ENCODE measurements at regions not wholly inside any gene's neighbourhood (a gene's known extent, or its start where the extent isn't known, plus 50 kb on each side); places are given as distances from the start of the nearest gene placed in this dataset.
"Not testable (repeated sequence)": the region's sequence is repeated elsewhere in the genome, so short reads cannot be mapped to it uniquely, and the experiment has no call there.

DNA sequence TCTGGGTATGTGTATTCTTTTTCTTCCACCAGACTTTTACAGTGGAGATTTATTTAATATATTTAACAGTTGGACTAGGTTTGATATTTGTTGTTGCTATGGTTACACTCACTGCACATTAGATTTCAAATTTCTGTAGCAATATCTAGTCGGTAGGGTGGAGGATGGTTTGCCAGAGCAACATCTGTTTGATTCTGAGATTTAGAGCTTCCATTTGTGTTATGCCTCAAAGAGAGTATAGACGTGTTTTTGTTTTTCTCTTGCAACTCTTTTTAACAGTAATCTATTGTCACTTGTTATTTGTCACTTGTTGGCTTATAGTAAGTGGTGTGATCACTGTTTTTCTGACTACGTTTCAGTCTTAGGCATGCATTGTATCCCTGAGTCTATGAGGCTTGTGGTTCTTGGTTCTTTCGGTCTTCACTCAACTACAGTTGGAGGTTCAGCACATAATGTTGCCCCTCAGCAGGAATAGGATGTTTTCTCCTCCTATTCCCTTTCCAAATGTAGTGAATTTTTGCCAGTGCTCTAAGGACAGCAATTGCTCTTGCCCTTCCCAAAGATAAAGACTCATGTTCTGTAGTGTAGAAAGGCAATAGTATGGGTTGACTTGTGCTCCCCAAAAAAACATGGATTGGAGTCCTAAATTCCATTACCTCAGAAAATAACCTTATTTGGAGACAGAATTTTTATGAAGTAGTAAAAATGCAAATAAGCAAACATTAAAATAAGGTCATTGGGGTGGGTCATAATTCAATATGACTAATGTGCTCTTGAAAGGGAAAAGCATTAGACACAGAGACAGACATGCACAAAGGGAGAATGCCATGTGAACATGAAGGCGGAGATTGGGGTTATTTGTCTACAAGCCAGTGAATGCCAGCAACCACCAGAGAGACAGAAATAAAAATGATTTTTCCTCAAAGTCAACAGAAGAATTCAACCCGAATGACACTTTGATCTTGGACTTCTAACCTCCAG, 692.1 kb downstream of the DIPK2A start:
- in situ Hi-C loops (cut with HindIII; ENCODE audit: low pct_unique_long_range_greater_than_20kb, low sequenced_read_pairs): no loop called here
- no peak for DNase-seq (ENCODE audit: low read depth)

GRCh38 chr3:144665567-144666053, 694.0 kb downstream of the DIPK2A start:
- DNase-seq (ENCODE audit: low read depth): no peak
- in situ Hi-C loops (cut with HindIII; ENCODE audit: low pct_unique_long_range_greater_than_20kb, low sequenced_read_pairs): no loop called here

- no peak for DNase-seq (ENCODE audit: low read depth)
- in situ Hi-C loops (cut with HindIII; ENCODE audit: low pct_unique_long_range_greater_than_20kb, low sequenced_read_pairs): no loop called here
These were observed 698.9 kb downstream of the DIPK2A start for GRCh38 chr3:144670571-144670970.

DNA sequence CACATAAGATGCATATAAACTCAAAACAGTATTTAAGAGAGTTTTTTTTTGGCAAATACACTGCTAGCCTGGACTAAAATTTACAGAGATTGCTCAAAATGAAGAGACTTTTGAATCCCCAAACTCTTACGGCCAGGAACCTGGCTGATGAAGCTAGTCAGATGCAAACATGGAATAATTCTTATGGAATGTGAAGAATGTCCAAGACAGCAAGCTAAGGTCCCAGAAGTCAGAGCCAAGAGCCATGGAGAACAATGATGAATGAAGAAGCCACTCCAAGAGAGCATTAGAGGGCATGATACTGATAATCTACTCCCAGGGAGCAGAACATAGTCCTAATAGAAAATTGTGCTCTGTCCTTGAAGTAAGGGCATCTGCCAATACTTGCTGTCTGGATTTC, 705.5 kb downstream of the DIPK2A start:
- DNase-seq (ENCODE audit: low read depth): no peak
- in situ Hi-C loops (cut with HindIII; ENCODE audit: low pct_unique_long_range_greater_than_20kb, low sequenced_read_pairs): no loop called here

DNA sequence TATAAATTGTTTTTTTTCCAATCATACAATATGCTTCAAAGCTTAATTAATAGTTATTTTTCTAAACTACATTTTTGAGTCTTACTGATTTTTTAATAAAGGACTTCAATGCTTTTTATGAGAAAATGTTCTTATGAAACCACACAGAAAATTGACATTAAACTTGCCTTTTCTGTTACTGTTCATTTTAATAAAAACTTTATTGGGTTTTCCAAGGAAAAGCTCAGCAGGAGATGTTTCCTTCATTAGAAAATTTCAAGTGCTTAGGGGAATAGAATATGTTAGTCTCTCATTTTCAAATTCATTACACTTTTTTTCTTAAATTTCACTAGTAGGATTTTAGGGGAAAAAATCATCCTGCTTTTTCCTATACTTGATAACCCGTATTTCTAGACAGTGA, 711.4 kb downstream of the DIPK2A start:
- in situ Hi-C loops (cut with HindIII; ENCODE audit: low pct_unique_long_range_greater_than_20kb, low sequenced_read_pairs): no loop called here
- no peak for DNase-seq (ENCODE audit: low read depth)

- in situ Hi-C loops (cut with HindIII; ENCODE audit: low pct_unique_long_range_greater_than_20kb, low sequenced_read_pairs): no loop called here
- no peak for DNase-seq (ENCODE audit: low read depth)
These were observed 716.2 kb downstream of the DIPK2A start for GRCh38 chr3:144687862-144688261.

GRCh38 chr3:144692488-144692887, 720.9 kb downstream of the DIPK2A start:
- in situ Hi-C loops (cut with HindIII; ENCODE audit: low pct_unique_long_range_greater_than_20kb, low sequenced_read_pairs): no loop called here
- DNase-seq (ENCODE audit: low read depth): no peak

DNA sequence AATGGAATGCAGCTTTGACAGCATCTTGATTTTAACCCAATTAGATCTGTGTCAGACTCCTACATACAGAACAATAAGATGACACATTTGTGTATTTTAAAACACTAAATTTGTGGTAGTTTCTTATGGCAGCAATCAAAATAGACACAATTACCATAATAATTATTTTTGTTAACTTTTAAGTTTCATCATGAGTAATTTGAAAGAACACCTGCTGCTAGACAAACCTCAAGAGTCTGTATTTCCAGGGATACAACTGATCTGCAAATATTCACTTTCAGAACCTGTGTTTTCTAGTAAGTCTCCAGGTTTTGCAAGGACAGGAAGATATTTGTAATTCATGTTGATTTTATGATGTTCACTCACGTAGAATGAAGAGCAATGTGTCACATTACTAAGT, 736.8 kb downstream of the DIPK2A start:
- in situ Hi-C loops (cut with HindIII; ENCODE audit: low pct_unique_long_range_greater_than_20kb, low sequenced_read_pairs): no loop called here
- DNase-seq (ENCODE audit: low read depth): no peak

- no peak for DNase-seq (ENCODE audit: low read depth)
- in situ Hi-C loops (cut with HindIII; ENCODE audit: low pct_unique_long_range_greater_than_20kb, low sequenced_read_pairs): no loop called here
These were observed 765.7 kb downstream of the DIPK2A start for GRCh38 chr3:144737281-144737680.

- in situ Hi-C loops (cut with HindIII; ENCODE audit: low pct_unique_long_range_greater_than_20kb, low sequenced_read_pairs): no loop called here
These were observed 771.6 kb downstream of the DIPK2A start for GRCh38 chr3:144743225-144743668.

DNA sequence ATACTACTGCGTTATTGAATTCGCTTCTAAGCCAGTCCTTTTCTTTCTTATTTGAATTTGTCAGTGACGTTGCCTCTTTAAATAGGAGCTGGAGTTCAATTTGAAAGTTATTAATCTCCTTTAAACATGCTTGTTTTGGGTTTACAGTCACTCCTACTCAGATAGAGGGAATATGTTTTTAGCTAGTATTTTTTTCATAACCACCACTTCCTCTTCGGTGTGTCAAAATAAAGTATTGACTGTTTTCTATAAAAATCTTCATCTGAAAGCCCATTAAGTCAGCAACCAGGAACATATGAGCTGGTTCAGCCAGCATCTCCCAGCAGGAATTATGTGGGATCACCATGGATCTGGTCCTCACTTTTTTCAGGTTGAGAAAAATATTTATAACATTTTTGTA, 772.9 kb downstream of the DIPK2A start:
- no peak for DNase-seq (ENCODE audit: low read depth)
- in situ Hi-C loops (cut with HindIII; ENCODE audit: low pct_unique_long_range_greater_than_20kb, low sequenced_read_pairs): no loop called here

More at GRCh38 chr3:144743225-144743668, 771.6 kb downstream of the DIPK2A start:
- no peak for DNase-seq (ENCODE audit: low read depth)

DNA sequence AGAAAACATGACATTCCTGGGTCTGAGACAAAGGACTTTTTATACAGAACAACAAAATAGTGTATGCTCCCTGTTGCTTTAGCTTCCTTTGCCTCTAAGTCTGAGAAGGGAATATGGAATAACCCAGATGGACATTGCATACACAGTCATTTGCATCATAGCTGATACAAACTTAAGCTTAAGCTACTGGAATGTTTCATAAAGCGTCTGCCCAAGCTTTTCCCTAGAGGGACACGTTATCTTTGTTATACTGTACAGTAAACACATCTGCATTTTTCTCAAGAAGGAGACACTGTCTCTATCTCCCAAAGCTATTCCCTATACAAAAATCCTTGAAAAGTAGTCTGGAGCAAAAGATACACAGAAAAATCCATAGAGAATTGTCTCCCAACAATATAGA, 775.0 kb downstream of the DIPK2A start:
- in situ Hi-C loops (cut with HindIII; ENCODE audit: low pct_unique_long_range_greater_than_20kb, low sequenced_read_pairs): no loop called here
- DNase-seq (ENCODE audit: low read depth): no peak

DNA sequence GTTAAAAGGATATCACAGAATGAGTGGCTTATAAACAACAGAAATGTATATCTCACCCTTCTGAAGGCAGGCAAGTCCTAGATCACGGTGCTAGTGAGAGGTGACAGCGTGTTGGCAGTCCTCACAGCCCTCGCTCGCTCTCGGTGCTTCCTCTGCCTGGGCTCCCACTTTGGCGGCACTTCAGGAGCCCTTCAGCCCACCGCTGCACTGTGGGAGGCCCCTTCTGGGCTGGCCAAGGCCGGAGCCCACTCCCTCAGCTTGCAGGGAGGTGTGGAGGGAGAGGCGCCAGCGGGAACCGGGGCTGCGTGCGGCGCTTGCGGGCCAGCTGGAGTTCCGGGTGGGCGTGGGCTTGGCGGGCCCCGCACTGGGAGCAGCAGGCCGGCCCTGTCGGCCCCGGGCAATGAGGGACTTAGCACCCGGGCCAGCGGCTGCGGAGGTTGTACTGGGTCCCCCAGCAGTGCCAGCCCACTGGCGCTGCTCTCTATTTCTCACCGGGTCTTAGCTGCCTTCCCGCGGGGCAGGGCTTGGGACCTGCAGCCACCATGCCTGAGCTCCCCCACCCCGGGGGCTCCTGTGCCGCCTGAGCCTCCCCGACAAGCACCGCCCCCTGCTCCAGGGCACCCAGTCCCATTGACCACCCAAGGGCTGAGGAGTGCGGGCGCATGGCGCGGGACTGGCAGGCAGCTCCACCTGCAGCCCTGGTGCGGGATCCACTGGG, 778.1 kb downstream of the DIPK2A start:
- in situ Hi-C loops (cut with HindIII; ENCODE audit: low pct_unique_long_range_greater_than_20kb, low sequenced_read_pairs); DNase-seq (ENCODE audit: low read depth): not testable (repeated sequence)

- in situ Hi-C loops (cut with HindIII; ENCODE audit: low pct_unique_long_range_greater_than_20kb, low sequenced_read_pairs): no loop called here
- no peak for DNase-seq (ENCODE audit: low read depth)
These were observed 782.6 kb downstream of the DIPK2A start for GRCh38 chr3:144754076-144754783.

- in situ Hi-C loops (cut with HindIII; ENCODE audit: low pct_unique_long_range_greater_than_20kb, low sequenced_read_pairs): no loop called here
- DNase-seq (ENCODE audit: low read depth): no peak
These were observed 785.2 kb downstream of the DIPK2A start for GRCh38 chr3:144756704-144757440.

- no peak for DNase-seq (ENCODE audit: low read depth)
- in situ Hi-C loops (cut with HindIII; ENCODE audit: low pct_unique_long_range_greater_than_20kb, low sequenced_read_pairs): no loop called here
These were observed 789.2 kb downstream of the DIPK2A start for GRCh38 chr3:144760831-144761230.

- in situ Hi-C loops (cut with HindIII; ENCODE audit: low pct_unique_long_range_greater_than_20kb, low sequenced_read_pairs): no loop called here
- no peak for DNase-seq (ENCODE audit: low read depth)
These were observed 790.5 kb downstream of the DIPK2A start for GRCh38 chr3:144762091-144762490.

GRCh38 chr3:144763878-144764454, 792.3 kb downstream of the DIPK2A start:
- DNase-seq (ENCODE audit: low read depth): no peak
- in situ Hi-C loops (cut with HindIII; ENCODE audit: low pct_unique_long_range_greater_than_20kb, low sequenced_read_pairs): no loop called here

Data from Caki2 (cell line).